ENCODE measurements at regions not wholly inside any gene's neighbourhood (a gene's known extent, or its start where the extent isn't known, plus 50 kb on each side); places are given as distances from the start of the nearest gene placed in this dataset.

DNA sequence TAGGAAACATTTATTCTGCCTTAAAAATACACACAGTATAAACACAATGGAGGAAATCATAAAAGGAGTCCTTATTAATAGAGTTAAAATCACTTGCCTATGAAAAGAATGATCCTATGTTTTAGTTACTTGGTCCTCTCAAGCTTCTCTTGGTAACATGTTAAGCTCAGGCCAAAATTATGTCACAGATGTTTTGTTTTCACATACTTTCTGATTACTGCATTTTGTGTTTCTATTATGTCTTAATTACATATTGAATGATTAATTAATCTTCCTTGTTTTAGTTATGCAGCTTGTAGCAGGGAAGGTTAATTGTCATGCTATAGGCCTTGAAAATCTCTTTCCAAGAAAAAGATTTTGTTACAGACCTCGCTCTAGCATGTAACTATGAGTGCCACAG is 406.0 kb downstream of the PLA2G4A start:
- no peak for DNase-seq (ENCODE audit: insufficient read length, low spot score)
- TF ChIP-seq, protein P1, sequence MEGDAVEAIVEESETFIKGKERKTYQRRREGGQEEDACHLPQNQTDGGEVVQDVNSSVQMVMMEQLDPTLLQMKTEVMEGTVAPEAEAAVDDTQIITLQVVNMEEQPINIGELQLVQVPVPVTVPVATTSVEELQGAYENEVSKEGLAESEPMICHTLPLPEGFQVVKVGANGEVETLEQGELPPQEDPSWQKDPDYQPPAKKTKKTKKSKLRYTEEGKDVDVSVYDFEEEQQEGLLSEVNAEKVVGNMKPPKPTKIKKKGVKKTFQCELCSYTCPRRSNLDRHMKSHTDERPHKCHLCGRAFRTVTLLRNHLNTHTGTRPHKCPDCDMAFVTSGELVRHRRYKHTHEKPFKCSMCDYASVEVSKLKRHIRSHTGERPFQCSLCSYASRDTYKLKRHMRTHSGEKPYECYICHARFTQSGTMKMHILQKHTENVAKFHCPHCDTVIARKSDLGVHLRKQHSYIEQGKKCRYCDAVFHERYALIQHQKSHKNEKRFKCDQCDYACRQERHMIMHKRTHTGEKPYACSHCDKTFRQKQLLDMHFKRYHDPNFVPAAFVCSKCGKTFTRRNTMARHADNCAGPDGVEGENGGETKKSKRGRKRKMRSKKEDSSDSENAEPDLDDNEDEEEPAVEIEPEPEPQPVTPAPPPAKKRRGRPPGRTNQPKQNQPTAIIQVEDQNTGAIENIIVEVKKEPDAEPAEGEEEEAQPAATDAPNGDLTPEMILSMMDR (IDR thresholded peaks at IDR 0.05; ENCODE audit: insufficient read depth, missing control alignments), result no peak
- no peak for FAIRE-seq

DNA sequence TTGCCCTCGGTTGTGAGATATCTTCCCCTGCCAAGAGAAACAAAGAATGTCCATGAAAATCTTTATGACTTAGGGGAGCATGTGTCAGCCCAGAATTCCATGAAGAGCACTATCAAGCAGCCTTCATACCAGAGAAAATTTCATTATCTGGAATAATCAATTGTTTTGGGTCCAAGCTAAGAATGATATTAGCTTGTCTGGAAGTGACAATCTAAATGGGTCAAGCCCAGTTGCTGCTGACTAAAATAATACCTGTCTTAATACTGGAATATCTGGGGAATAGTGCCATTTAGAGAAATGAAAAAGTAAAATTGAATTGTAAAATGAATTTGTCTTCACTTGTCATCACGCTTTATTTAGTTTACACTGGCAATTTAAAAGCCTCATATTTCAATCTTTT is 407.4 kb downstream of the PLA2G4A start:
- no peak for FAIRE-seq
- TF ChIP-seq, protein P1 (IDR thresholded peaks at IDR 0.05; ENCODE audit: insufficient read depth, missing control alignments), result no peak
- DNase-seq (ENCODE audit: insufficient read length, low spot score), result no peak

DNA sequence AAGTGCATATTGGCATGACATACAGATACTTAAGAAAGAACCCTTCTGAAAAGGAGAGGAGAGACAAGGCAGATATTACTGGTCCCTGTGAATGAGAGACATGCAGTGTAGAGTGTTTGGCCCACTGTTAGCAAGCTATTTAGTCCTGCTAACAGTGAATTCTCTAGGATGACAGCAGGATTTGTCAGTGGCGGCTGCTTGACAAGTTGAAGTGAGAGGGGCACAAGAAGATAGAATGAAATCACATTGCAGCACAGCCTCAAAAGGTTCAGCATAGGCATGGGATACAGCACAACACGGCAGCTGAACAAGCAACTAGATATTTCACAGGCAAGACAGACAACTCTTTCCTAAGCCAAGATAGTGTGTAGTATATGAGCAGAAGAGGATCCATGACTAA is 407.9 kb downstream of the PLA2G4A start:
- DNase-seq (ENCODE audit: insufficient read length, low spot score), result no peak
- FAIRE-seq, result no peak
- TF ChIP-seq, protein P1 (IDR thresholded peaks at IDR 0.05; ENCODE audit: insufficient read depth, missing control alignments), result no peak

DNA sequence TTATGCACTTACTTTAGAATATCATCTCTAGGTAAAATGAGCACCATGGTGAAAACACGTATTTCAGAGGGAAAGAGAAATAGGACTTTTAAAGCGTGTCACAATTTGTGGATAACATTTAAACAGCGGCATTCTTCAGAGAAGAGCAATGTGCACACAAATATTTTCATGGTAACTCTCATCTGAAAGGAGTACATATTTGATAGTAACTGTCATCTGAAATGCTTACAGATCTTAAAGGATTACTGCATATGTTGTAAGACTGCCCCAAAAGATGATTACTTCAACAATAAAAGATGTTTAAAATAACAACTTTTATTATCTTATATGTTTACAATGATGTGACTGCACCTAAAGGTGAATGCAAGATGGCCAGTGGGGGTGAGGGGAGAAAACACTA is 408.8 kb downstream of the PLA2G4A start:
- peak; percentile 84 for FAIRE-seq
- no peak for DNase-seq (ENCODE audit: insufficient read length, low spot score)
- TF ChIP-seq, protein P1 (IDR thresholded peaks at IDR 0.05; ENCODE audit: insufficient read depth, missing control alignments), result no peak

DNA sequence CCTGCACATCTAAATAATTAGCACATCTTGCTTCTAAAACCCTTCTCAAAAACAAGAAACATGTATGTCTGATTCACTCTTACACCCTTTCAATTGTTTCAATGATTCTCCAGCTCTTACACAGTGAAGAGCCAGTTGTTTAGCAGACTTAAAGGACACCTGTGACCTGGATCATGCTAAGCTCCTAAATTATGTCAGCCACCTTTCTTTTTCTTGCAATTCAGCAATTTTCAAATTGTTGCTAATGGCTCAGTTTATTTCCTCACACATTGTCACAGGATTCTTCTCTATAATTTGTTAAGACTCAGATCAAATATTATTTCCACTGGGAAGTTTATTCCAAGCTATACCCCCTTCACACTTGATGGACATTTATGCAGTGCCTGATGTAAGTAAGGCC is 413.2 kb downstream of the PLA2G4A start:
- TF ChIP-seq, protein P1 (IDR thresholded peaks at IDR 0.05; ENCODE audit: insufficient read depth, missing control alignments), result no peak
- DNase-seq (ENCODE audit: insufficient read length, low spot score) (no peak), FAIRE-seq (peak; percentile 41)

DNA sequence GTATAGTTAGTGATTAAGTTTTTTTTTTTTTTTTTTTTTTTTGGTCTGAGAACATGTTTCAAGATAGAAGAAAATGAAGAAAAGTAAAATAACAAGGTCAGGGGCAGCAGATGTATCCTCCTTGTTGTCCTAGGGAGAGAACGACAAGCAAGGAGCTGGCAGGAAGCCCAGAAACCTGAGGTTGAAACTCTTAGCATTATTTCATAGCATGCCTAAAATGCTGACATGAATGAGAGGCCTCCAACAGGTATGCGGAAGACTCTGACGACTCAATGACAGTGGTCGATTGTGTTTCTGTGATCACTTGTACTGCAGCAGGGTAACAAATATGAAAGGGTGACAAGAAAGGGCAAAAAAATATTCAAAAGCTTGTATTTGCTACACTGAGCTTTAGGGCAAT is 415.9 kb downstream of the PLA2G4A start:
- DNase-seq (ENCODE audit: insufficient read length, low spot score), result no peak
- FAIRE-seq, result no peak
- TF ChIP-seq, protein P1 (IDR thresholded peaks at IDR 0.05; ENCODE audit: insufficient read depth, missing control alignments), result no peak

DNA sequence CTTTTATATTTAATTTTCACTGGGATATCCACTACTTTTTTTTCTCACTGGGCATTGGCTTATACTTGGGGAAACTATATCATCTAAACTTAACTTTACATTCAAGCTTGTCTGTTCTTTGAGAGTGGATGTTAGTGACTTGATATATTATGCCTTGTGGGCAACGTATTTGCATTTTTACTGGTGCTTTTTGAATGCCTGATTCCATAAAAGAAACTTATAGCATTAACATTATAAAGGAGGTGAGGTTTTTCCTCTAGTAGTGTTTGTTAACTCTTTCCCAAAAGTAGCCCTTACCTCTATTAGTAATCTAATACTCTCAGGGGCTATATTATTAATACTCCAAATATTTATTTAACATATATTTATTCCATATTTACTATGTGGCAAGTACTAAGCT is 416.5 kb downstream of the PLA2G4A start:
- TF ChIP-seq, protein P1 (IDR thresholded peaks at IDR 0.05; ENCODE audit: insufficient read depth, missing control alignments), result no peak
- DNase-seq (ENCODE audit: insufficient read length, low spot score), result no peak
- FAIRE-seq, result peak; percentile 56

Data from D721Med (cell line).